HepG2 (cell line): ENCODE measurements at regions not wholly inside any gene's neighbourhood (a gene's known extent, or its start where the extent isn't known, plus 50 kb on each side); places are given as distances from the start of the nearest gene placed in this dataset.

Experiments used
- EP300 ChIP-seq, 3 experiments: sonication (generic) in 1 of 3; formaldehyde crosslinking in 1 of 3; IDR thresholded peaks; 2 replicates each; pipeline versions ENCODE4 v1.5.1 to v1.6.1; 2011 to 2020; ENCODE audit warnings: low read depth in 2 of 3, low read length in 2 of 3, borderline replicate concordance in 1 of 3, improper control_type of control experiment in 1 of 3, mild to moderate bottlenecking in 1 of 3, missing genetic modification reagents in 1 of 3, moderate library complexity in 1 of 3
- EZH2 ChIP-seq: conservative IDR thresholded peaks from 2 replicates; pipeline ENCODE4 v1.6.1; 2012; ENCODE audit warnings: mild to moderate bottlenecking, low read depth, low read length, moderate library complexity
- KLF13 ChIP-seq: sonication (generic); formaldehyde crosslinking; IDR thresholded peaks from 2 replicates; pipeline ENCODE4 v1.4.0; 2020; ENCODE audit warnings: mild to moderate bottlenecking, missing genetic modification reagents
- MED1 ChIP-seq: sonication (generic); formaldehyde crosslinking; IDR thresholded peaks from 2 replicates; pipeline ENCODE4 v1.4.0; 2020; ENCODE audit warnings: missing genetic modification reagents
- SMC3 ChIP-seq: IDR thresholded peaks from 2 replicates; pipeline ENCODE4 v1.6.1; 2011; ENCODE audit warnings: low read length, improper control_type of control experiment
- ZNF562 ChIP-seq: sonication (generic); formaldehyde crosslinking; IDR thresholded peaks from 2 replicates; pipeline ENCODE4 v1.8.0; 2022; ENCODE audit warnings: missing genetic modification reagents, borderline replicate concordance
- TF ChIP-seq, protein P1 (sequence below): sonication (generic); formaldehyde crosslinking; IDR thresholded peaks from 2 replicates; pipeline ENCODE4 v1.5.0; 2020; ENCODE audit warnings: mild to moderate bottlenecking, missing genetic modification reagents, moderate library complexity
- TF ChIP-seq, protein P2 (sequence below): IDR thresholded peaks from 2 replicates; pipeline ENCODE4 v1.6.1; 2012; ENCODE audit warnings: inconsistent platforms
- TF ChIP-seq, protein P3 (sequence below): sonication (generic); formaldehyde crosslinking; IDR thresholded peaks from 2 replicates; pipeline ENCODE4 v1.8.0; 2022; ENCODE audit warnings: low read depth, missing genetic modification reagents
- TF ChIP-seq, protein P4 (sequence below): sonication (generic); formaldehyde crosslinking; IDR thresholded peaks from 2 replicates; pipeline ENCODE4 v1.5.0; 2020; ENCODE audit warnings: missing genetic modification reagents

DNA sequence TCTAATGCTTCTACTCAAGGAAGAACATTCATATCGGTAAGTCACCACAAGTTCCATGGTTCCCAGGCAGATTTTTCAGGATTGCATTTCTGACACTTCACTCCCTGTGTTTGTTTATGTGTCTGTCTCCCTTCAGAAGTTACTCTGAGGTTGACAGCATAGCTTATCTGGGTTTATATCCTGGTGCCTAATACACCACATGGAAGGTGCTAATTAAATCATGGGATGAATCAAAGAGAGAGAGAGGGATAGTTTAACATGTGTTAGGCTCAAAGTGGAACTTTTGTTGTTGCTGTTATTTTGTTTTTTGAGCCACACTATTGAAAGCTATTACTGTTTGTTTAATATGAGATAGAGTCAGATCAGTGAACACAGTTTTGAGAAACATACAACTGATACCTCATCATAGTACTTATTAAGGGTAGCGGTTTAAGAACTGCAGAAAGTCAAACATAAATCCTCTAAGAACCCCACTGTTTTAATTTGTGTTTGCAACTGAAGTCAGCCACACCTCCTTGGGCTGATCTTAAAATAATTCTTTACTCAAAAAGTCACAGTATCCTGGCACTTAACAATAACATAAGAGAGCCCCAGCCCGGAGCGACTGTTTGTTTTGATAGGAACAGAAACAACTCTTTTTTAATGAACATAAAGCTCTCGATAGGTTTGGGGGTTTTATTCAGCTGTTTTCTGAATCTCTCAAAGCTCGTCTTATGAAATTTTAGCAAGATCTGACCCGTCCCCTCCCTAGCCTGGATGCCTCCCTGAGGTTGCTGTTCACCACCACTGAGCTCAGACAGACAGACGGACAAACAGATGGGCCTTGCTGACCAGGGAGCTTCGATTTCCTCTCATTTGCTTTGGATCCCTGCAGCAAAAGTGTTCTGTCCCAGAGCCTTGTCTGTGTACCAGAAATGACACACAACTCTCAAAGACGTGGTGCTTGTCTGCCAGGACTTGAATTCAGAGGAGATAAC is 98.3 kb upstream of the MYOCD start:
- TF ChIP-seq SMC3, result no peak
- TF ChIP-seq, protein P1, sequence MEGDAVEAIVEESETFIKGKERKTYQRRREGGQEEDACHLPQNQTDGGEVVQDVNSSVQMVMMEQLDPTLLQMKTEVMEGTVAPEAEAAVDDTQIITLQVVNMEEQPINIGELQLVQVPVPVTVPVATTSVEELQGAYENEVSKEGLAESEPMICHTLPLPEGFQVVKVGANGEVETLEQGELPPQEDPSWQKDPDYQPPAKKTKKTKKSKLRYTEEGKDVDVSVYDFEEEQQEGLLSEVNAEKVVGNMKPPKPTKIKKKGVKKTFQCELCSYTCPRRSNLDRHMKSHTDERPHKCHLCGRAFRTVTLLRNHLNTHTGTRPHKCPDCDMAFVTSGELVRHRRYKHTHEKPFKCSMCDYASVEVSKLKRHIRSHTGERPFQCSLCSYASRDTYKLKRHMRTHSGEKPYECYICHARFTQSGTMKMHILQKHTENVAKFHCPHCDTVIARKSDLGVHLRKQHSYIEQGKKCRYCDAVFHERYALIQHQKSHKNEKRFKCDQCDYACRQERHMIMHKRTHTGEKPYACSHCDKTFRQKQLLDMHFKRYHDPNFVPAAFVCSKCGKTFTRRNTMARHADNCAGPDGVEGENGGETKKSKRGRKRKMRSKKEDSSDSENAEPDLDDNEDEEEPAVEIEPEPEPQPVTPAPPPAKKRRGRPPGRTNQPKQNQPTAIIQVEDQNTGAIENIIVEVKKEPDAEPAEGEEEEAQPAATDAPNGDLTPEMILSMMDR (CRISPR knock-in tag), result no peak
- TF ChIP-seq EP300 (IDR thresholded peaks at IDR 0.05; ENCODE audit: low read depth in 2 of 2, low read length in 2 of 2), result no peak
- TF ChIP-seq EP300 (CRISPR knock-in tag; IDR thresholded peaks at IDR 0.05; ENCODE audit: borderline replicate concordance), result no peak
- TF ChIP-seq, protein P2, sequence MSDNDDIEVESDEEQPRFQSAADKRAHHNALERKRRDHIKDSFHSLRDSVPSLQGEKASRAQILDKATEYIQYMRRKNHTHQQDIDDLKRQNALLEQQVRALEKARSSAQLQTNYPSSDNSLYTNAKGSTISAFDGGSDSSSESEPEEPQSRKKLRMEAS, result no peak
- TF ChIP-seq EZH2, result no peak
- TF ChIP-seq, protein P3, sequence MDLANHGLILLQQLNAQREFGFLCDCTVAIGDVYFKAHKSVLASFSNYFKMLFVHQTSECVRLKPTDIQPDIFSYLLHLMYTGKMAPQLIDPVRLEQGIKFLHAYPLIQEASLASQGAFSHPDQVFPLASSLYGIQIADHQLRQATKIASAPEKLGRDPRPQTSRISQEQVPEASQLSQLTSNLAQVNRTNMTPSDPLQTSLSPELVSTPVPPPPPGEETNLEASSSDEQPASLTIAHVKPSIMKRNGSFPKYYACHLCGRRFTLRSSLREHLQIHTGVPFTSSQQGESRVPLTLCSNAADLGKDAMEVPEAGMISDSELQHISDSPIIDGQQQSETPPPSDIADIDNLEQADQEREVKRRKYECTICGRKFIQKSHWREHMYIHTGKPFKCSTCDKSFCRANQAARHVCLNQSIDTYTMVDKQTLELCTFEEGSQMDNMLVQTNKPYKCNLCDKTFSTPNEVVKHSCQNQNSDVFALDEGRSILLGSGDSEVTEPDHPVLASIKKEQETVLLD (CRISPR knock-in tag), result no peak
- no peak for TF ChIP-seq MED1 (CRISPR knock-in tag)
- TF ChIP-seq, protein P4, sequence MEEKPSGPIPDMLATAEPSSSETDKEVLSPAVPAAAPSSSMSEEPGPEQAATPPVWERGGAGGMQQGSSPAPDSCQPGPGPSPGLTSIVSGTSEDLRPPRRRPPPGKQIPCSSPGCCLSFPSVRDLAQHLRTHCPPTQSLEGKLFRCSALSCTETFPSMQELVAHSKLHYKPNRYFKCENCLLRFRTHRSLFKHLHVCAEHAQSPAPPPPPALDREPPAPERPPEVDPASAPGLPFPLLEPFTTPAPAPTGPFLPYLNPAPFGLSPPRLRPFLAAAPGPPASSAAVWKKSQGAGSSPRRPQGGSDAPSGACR (CRISPR knock-in tag), result no peak
- no peak for TF ChIP-seq ZNF562 (CRISPR knock-in tag)
- no peak for TF ChIP-seq KLF13
